Kidney (tissue), 13 donors: ENCODE measurements at regions not wholly inside any gene's neighbourhood (a gene's known extent, or its start where the extent isn't known, plus 50 kb on each side); places are given as distances from the start of the nearest gene placed in this dataset.

Source experiments
- DNase-seq, 5 donors: peaks; one replicate each; pipeline ENCODE4 v3.0.0-alpha.2; 2013 to 2020
- FAIRE-seq: peaks from 2 replicates; lab custom pipeline; 2012; peaks lifted over from hg19 to GRCh38; lab: Jason Lieb, UNC
- H3K27ac ChIP-seq, 2 donors: one replicate each; pipeline ENCODE4 v1.7.0; 2013; ENCODE audit warnings: low read depth in 2 of 2, low read length in 2 of 2, inconsistent platforms in 1 of 2
- H3K27me3 ChIP-seq: one replicate; pipeline ENCODE4 v1.7.1; 2013; ENCODE audit warnings: low read length, inconsistent platforms; ENCODE audit not compliant: control insufficient read depth, insufficient read depth
- H3K36me3 ChIP-seq, 3 donors: one replicate each; pipeline versions ENCODE4 v1.7.0 to v1.7.1; 2013; ENCODE audit warnings: low read length in 3 of 3, control low read depth in 1 of 3, inconsistent platforms in 1 of 3; ENCODE audit not compliant: insufficient read depth in 3 of 3, control insufficient read depth in 2 of 3
- H3K4me1 ChIP-seq, 3 donors: one replicate each; pipeline versions ENCODE4 v1.7.0 to v1.7.1; 2013; ENCODE audit warnings: low read length in 3 of 3, inconsistent platforms in 1 of 3, low read depth in 1 of 3; ENCODE audit not compliant: control insufficient read depth in 2 of 3, insufficient read depth in 2 of 3
- H3K4me3 ChIP-seq, 3 donors: one replicate each; pipeline versions ENCODE4 v1.7.0 to v1.8.1; 2013; ENCODE audit warnings: low read length in 3 of 3, control low read depth in 1 of 3, inconsistent platforms in 1 of 3
- H3K9ac ChIP-seq, 3 donors: one replicate each; pipeline versions ENCODE4 v1.7.0 to v1.7.1; 2013; ENCODE audit warnings: low read length in 3 of 3, control low read depth in 1 of 3, inconsistent platforms in 1 of 3
- H3K9me3 ChIP-seq, 3 donors: one replicate each; pipeline versions ENCODE4 v1.7.0 to v1.7.1; 2013; ENCODE audit warnings: low read length in 3 of 3, control low read depth in 1 of 3, inconsistent platforms in 1 of 3; ENCODE audit not compliant: control insufficient read depth in 2 of 3, insufficient read depth in 1 of 3
- CTCF ChIP-seq: IDR thresholded peaks from 3 replicates; pipeline ENCODE4 v1.5.1; 2012; ENCODE audit warnings: mild to moderate bottlenecking, moderate library complexity, borderline replicate concordance; ENCODE audit not compliant: insufficient read depth; ENCODE audit errors: extremely low read depth
- intact Hi-C: fragments of 100-400 bp; cut with DNase I; formaldehyde crosslinking; loops from one replicate; pipeline ENCODE4 v1.11.1; 2022
- donor health status: control.
- donor health status: control.
- donor health status: control.
- donor health status: control.
- donor health status: control.
- donor health status: DM: yes; HTN: yes; CAD: no.
- donor health status: Normal renal cell carcinoma (clear cell type).

GRCh38 chr5:85865296-85865695 lies 752.4 kb upstream of the COX7C start:
- DNase-seq (no peak), FAIRE-seq (no peak)
- Histone ChIP-seq H3K27me3 (no peaks in the 10 kb centered on the region), H3K4me1 (no peaks in the 10 kb centered on the region), H3K4me3 (no peak overlapping the region), H3K27ac (no peak overlapping the region), H3K9me3 (no peaks in the 10 kb centered on the region), H3K36me3 (no peaks in the 10 kb centered on the region), H3K9ac (no peak overlapping the region)
- no peak for TF ChIP-seq CTCF
- intact Hi-C loops: no loop called here

- Histone ChIP-seq H3K9me3 (no peaks in the 10 kb centered on the region), H3K27me3 (no peaks in the 10 kb centered on the region), H3K4me3 (no peak overlapping the region), H3K4me1 (no peaks in the 10 kb centered on the region), H3K9ac (no peak overlapping the region), H3K27ac (no peak overlapping the region), H3K36me3 (no peaks in the 10 kb centered on the region)
- DNase-seq (no peak), FAIRE-seq (no peak)
- intact Hi-C loops: no loop called here
- no peak for TF ChIP-seq CTCF
Measured at GRCh38 chr5:85868070-85868469, 749.7 kb upstream of the COX7C start.

GRCh38 chr5:85893996-85894395 lies 723.7 kb upstream of the COX7C start:
- Histone ChIP-seq H3K9me3 (no peaks in the 10 kb centered on the region), H3K4me1 (no peaks in the 10 kb centered on the region), H3K27me3 (no peaks in the 10 kb centered on the region), H3K27ac (no peak overlapping the region), H3K4me3 (no peak overlapping the region), H3K36me3 (no peaks in the 10 kb centered on the region), H3K9ac (no peak overlapping the region)
- no peak for DNase-seq
- no peak for TF ChIP-seq CTCF
- FAIRE-seq: no peak
- intact Hi-C loops: no loop called here

GRCh38 chr5:85896514-85896913 lies 721.2 kb upstream of the COX7C start:
- no peaks in the 10 kb centered on the region for H3K27me3 ChIP-seq
- H3K27ac ChIP-seq: no peak overlapping the region
- H3K4me3 ChIP-seq: no peak overlapping the region
- no peaks in the 10 kb centered on the region for H3K36me3 ChIP-seq
- intact Hi-C loops: no loop called here
- no peak overlapping the region for H3K9ac ChIP-seq
- no peaks in the 10 kb centered on the region for H3K4me1 ChIP-seq
- no peak for DNase-seq
- no peak for TF ChIP-seq CTCF
- no peak for FAIRE-seq
- no peaks in the 10 kb centered on the region for H3K9me3 ChIP-seq
